ENCODE measurements at regions not wholly inside any gene's neighbourhood (a gene's known extent, or its start where the extent isn't known, plus 50 kb on each side); places are given as distances from the start of the nearest gene placed in this dataset.

- 36% methylated on average over 1 of the region's 1 CpG for WGBS
- Histone ChIP-seq H3K36me3 (ENCODE audit: control insufficient read depth in 4 of 4, insufficient read depth in 3 of 4, low read depth in 1 of 4, low read length in 3 of 4) (no peaks in the 10 kb centered on the region), H3K4me1 (ENCODE audit: control insufficient read depth in 4 of 4, insufficient read depth in 4 of 4, low read length in 3 of 4) (no peaks in the 10 kb centered on the region), H3K27ac (ENCODE audit: low read depth in 1 of 2, low read length in 2 of 2) (no peak overlapping the region), H3K4me3 (ENCODE audit: low read depth in 1 of 3, low read length in 3 of 3) (no peak overlapping the region), H3K27me3 (ENCODE audit: control insufficient read depth in 4 of 4, insufficient read depth in 4 of 4, low read length in 3 of 4) (no peaks in the 10 kb centered on the region), H3K9ac (ENCODE audit: low read depth in 1 of 2, low read length in 2 of 2) (no peak overlapping the region), H3K9me3 (ENCODE audit: control insufficient read depth in 4 of 4, low read length in 3 of 4) (no peaks in the 10 kb centered on the region)
- no peak for DNase-seq (ENCODE audit: low spot score)
- TF ChIP-seq HNF4A (conservative IDR thresholded peaks at IDR 0.05) (no peak), REST (IDR thresholded peaks at IDR 0.05) (no peak), FOXA1 (IDR thresholded peaks at IDR 0.05) (no peak), NR2F2 (IDR thresholded peaks at IDR 0.05) (no peak), YY1 (IDR thresholded peaks at IDR 0.05) (peak; percentile 68), RXRA (IDR thresholded peaks at IDR 0.05) (no peak), ATF3 (IDR thresholded peaks at IDR 0.05) (no peak), SP1 (IDR thresholded peaks at IDR 0.05) (no peak), TAF1 (conservative IDR thresholded peaks at IDR 0.05) (no peak), ZBTB33 (IDR thresholded peaks at IDR 0.05) (no peak), GABPA (IDR thresholded peaks at IDR 0.05 in 1 of 2, conservative IDR thresholded peaks at IDR 0.05 in 1 of 2) (no peak), EGR1 (IDR thresholded peaks at IDR 0.05; ENCODE audit: low read depth in 2 of 2) (no peak), FOXA2 (IDR thresholded peaks at IDR 0.05) (peak; percentile 28), RAD21 (IDR thresholded peaks at IDR 0.05) (no peak), HNF4G (IDR thresholded peaks at IDR 0.05) (no peak), JUND (IDR thresholded peaks at IDR 0.05) (no peak)
- TF ChIP-seq, protein P1, sequence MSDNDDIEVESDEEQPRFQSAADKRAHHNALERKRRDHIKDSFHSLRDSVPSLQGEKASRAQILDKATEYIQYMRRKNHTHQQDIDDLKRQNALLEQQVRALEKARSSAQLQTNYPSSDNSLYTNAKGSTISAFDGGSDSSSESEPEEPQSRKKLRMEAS (IDR thresholded peaks at IDR 0.05) = peak; percentile 16
- TF ChIP-seq, protein P2, sequence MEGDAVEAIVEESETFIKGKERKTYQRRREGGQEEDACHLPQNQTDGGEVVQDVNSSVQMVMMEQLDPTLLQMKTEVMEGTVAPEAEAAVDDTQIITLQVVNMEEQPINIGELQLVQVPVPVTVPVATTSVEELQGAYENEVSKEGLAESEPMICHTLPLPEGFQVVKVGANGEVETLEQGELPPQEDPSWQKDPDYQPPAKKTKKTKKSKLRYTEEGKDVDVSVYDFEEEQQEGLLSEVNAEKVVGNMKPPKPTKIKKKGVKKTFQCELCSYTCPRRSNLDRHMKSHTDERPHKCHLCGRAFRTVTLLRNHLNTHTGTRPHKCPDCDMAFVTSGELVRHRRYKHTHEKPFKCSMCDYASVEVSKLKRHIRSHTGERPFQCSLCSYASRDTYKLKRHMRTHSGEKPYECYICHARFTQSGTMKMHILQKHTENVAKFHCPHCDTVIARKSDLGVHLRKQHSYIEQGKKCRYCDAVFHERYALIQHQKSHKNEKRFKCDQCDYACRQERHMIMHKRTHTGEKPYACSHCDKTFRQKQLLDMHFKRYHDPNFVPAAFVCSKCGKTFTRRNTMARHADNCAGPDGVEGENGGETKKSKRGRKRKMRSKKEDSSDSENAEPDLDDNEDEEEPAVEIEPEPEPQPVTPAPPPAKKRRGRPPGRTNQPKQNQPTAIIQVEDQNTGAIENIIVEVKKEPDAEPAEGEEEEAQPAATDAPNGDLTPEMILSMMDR (IDR thresholded peaks at IDR 0.05; ENCODE audit: low read depth, low read length, missing input control) = no peak
These were observed 217.0 kb downstream of the HAO1 start for GRCh38 chr20:7723284-7723683.

All from liver (tissue), 8 donors.